Dedifferentiated amniotic fluid mesenchymal stem cell (primary cell): ENCODE measurements at regions not wholly inside any gene's neighbourhood (a gene's known extent, or its start where the extent isn't known, plus 50 kb on each side); places are given as distances from the start of the nearest gene placed in this dataset.

Experiments used
- DNase-seq: peaks from one replicate; pipeline ENCODE4 v3.0.0-alpha.2; 2016; ENCODE audit errors: extremely low spot score

DNA sequence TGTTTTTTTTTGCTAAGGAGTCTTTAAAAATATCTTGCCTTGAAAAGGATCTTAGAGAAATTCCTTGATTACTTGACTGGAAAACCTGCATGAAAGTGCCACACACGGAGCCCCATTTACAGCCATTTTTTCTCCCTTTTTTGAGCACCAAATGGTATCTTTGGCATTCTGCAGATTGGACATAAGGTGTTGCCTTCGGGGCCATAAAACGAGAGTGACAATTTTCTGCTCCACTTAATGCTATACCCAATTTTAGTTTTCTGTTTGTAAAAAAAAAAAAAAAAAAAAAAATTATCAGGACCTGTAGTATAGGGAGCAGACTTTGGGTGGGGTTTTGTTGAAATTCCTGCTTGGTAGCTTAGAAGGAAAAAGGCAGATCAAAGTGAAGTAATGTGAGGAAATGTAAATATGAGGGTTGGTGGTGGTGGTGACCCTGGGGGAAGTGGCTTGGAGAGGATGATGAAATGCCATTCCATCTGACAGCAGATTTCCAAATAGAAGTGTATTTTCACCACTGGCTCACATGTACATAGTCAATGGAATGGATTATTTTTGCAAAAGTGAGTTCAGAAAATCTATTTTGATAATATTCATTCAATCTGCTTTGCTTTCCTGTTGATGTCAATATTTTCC, 212.1 kb upstream of the SOX4 start:
- DNase-seq = peak; percentile 20

DNA sequence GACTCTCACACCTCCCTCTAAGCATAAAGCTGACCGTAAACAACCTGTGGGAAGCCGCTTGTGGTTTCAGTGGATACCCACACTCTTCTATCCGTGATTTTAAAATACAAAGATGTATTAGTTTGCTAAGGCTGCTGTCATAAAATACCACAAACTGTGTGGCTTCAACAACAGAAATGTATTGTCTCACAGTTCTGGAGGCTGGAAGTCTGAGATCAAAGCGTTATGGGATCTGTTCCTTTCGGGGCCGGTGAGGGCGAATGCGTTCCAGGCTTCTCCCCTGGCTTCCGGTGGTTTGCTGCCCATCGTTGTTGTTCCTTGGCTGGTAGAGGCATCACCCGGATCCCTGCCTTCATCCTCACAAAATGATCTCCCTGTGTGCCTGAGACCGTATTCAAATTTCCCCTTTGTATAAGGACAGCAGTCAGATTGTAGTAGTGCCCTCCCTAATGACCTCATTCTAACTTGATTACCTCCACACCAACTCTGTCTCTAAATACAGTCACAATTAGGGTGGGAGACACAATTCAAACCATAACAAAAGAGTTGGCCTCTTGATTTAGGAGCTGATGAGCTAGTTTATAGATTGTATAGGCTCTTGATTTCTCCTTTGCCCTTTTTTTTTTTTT, 210.6 kb upstream of the SOX4 start:
- no peak for DNase-seq

DNA sequence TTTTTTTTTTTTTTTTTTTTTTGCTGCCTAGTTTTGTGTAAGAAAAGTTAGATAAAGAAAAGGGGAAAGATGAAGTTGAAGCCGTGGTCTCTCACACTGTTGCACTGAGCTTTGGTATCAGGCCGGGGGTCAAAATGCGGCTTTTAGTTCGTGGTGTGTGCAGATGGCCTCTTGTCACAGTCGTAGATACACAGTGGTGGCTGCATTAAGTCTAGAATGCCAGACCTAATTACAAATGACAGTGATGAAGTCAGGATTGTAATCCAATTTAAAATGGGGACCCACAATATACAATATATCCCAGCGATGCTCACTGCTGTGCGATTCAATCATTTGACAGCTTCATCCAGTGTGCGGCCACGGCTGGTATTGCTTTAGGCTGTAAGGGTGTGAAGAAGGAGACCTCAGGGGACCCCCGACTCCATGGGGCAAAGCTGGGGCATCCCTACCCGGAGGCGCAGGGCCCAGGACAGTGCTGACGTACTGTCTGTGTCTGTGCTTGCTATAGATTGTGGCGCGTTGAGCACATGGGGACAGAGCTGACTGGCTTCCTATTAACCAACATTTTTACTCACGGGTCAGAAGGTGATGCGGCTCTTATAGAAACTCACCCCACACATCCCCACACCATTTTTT, 210.0 kb upstream of the SOX4 start:
- no peak for DNase-seq

DNA sequence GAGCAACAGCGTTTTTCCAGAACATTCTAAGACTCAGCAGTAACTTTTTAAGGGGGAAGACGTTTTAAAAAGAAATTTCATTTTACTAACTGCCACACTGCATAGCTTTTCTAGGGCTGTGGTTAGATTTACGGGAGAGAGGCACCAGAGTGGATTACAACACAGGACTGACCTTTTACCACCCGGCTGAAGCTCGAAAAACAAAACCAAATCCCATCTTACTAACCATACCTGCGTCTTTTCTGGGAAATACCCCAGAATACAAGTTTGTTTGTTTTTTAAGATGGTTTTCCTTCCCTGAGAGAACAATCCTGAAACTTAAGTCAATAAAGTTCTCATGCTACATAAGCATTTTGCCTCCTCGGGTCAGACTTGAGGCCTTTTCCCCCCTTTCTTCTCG, 209.3 kb upstream of the SOX4 start:
- no peak for DNase-seq

DNA sequence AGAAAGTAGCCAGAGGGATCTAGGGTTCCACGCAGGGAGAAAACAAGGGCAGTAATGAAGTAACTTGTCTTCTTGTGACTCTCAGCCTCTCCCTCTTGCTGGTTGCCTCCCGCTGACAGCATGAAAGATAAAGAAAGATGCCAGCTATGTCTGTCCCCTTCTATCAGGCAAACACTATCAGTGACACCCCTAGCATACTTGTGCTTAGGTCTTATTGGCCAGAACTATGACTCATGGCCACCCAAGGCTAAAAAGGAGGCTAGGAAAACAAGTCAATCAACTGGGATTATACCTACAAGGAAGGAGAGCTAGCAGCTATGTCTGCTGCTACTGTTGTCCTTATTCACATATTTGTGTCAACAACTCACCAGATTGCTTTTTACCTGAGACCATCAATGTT, 206.8 kb upstream of the SOX4 start:
- no peak for DNase-seq

DNA sequence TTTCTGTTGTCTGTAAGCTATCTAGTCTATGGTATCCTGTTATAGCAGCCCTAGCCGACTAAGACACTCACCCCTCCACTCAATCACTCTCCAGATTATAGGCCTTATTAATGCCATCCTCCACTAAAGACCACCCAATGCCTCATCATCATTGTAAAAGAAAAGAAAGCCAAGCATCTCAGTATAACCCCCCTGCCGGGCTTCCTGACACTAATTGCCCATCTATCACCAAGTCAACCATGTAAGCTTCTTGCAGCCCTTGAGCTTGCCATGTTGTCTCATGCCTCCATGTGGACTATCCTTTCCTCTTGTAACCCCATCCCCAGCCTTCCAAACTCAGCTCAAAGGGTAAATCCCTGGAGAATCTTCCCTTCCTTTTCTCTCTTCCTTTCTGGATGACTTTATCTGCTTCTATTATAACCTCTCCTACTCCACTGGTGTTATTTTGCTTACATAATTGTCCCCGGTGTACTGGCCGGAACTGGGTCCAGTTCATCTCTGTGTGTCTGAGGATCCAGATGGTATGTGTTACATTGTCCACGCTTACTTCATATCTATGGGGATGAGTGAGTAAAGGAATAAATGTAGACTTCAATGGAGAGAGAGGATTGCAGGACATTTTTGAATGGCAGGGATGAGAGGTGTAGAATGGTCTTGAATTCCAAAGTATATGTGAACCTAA, 202.9 kb upstream of the SOX4 start:
- DNase-seq = no peak

DNA sequence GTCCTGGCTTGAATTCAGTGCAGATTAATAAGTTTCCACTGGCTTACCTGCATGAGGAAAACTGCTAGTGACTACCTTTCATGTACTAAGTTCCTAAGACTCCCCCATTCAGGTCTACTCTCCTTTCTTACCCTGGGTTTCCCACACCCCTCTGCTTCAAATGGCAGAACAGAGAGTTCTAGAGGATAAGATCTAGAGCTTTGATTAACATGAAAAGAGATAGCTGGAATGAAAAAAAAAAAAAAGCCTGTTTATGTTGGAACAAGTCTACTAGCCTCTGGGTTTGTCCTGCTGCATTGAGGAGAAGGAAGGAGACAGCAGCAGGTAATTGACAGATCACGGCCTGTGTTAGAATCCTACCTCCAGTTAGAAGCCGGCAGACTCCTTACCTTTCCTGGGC, 201.4 kb upstream of the SOX4 start:
- DNase-seq = no peak

DNA sequence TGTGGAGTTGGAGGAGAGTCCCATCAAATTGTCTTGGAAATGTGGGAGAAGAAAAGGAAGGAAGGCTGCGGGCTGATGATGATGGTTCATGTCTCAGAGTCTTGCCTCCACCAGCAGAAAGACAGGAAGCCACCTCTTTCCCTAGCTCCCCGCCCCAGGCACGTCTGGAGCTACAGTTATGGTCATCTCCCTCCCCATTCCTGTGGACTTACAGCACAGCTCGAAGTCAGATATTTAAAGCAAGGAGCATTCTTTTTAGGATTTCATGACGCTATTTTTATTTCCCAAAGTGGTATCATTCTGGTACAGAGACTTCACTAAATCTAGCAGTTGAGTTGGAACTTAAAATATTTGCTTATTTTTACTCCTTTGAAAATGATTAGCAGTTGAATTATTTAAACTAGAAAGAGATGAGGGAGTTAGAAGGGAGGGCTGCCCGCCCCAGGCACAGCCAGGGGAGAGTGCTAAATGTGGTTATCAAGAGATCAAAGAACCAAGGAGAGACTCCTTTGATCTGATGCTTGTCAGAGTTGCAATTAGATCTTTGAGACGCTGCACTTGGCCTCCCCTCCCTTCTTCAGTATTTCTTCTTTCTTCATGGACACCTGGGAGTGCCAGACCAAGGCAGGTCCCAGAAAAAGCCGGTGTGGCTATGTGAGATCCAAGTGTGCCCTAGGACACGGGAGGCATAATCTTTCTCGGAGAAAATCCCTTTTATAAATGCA, 199.9 kb upstream of the SOX4 start:
- no peak for DNase-seq

DNA sequence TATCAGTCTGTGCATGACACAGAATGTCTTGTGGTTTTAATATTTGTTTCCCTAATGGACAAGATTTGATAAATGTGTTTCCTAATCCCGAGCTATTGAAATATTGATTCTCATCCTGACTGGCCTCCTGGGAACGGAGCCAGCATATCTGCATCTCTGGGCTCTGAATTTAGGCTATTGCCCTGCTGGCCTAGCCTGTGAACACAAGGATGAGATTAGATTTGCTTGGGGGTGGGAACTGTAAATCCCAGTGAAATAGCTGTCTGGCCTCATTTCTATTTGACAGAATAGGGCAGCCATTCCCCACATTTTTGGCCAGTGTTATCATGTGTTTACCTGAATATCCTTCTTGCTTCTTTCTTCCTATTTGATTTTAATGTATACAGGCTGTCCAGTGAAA, 198.4 kb upstream of the SOX4 start:
- no peak for DNase-seq

DNA sequence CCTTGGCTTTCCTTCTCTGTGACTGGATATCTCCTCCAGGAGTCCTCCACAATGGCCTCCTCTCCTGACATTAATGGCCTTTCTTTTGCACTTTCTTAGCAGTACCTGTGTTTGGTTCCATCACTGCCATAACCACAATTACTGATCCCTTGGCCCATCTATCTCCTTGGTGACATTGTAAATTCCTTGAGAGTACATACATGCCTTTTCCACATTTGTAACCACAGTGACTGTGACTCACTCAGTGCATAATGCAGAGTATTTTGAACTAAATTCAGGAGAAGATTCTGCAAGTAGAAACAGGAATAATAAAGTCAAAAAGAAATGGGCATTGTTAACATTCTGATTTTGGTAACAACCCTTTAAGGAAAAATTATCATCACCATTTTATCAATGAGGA, 197.2 kb upstream of the SOX4 start:
- DNase-seq = peak; percentile 51

DNA sequence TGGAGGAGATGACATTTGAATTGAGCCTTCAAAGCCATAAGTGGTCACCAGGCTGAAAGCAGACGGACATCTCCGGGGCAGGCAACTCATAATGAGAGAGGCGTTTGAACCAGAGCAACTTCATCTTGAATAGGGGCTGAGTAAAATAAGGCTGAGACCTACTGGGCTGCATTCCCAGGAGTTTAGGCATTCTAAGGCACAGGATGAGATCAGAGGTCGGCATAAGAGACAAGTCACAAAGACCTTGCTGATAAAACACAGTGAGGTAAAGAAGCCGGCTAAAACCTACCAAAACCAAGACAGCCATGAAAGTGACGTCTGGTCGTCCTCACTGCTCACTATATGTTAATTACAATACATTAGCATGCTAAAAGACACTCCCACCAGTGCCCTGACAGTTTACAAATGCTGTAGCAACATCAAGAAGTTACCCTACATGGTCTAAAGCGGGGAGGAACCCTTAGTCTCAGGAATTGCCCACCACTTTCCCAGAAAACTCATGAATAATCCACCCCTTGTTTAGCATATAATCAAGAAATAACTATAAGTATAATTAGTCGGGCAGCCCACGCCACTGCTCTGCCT, 194.7 kb upstream of the SOX4 start:
- no peak for DNase-seq

DNA sequence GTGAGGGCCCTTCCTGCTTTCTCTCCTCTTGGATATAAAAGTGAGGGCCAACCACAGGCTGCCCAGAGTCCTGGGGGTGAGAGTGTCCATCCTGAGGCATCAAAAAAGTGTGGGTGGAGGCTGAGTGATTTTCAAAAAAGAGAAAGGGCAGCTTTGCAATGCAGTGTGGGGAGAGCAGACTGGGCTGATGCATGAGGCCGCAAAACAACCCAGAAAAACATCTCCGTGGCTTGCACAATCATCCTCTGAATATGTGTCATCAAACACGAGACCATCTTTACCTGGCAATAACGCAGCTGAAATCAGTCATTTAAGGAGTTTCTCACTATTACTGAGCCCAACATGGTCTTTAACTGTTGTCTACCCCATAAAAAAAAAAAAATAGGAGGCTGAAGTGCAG, 191.2 kb upstream of the SOX4 start:
- peak; percentile 57 for DNase-seq

DNA sequence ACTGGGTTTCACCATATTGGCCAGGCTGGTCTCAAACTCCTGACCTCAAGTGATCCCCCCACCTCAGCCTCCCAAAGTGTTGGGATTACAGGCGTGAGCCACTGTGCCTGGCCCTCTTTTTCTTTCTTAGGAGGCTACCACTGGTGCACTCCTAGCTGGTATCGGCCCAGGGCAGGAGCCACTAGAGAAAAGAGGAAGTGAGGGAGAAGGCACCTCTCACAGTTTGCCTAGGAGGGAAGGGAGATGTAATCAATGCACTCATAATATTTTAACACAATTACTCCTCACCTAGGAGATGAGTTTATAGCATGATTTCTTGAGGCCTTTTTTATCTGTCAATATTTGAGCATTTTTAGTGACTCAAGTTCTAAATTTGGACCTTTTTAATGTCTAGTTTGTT, 189.0 kb upstream of the SOX4 start:
- DNase-seq = no peak

DNA sequence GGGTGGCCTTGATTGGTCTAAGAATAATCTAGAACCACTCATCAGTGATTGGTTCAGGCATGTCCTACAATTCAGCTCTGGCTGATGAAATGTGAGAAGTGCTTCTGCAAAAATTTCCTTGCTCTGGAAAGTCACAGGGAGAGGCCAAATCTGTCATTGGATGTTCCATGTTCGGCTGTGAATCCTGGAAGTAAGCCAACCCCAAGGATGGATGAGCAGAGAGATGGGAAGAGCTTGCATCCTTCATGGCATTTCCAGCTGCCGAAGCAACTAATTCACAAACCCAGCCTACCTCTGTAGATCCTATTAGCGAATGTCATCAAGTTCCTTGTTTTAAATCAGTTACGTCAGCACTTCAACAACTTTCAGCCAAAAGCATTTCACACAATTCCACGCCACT, 187.2 kb upstream of the SOX4 start:
- no peak for DNase-seq

DNA sequence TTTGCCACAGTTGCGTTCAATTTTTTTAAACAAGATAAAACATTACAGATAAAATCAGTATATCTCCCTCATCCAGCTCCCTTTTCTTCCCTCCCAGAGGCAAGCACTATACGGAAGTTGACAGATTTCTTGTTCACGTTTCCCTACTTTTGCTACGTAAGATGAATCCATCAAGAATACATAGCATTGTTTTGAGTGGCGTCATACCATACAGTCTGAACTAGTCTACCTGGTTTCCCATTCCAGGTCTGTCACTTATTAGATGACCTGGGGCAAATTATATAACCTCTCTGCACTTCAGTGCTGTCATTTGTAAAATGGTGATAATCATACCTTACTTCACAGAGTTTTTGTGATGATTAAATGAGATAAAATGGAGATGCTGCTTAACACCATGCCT, 184.3 kb upstream of the SOX4 start:
- no peak for DNase-seq

DNA sequence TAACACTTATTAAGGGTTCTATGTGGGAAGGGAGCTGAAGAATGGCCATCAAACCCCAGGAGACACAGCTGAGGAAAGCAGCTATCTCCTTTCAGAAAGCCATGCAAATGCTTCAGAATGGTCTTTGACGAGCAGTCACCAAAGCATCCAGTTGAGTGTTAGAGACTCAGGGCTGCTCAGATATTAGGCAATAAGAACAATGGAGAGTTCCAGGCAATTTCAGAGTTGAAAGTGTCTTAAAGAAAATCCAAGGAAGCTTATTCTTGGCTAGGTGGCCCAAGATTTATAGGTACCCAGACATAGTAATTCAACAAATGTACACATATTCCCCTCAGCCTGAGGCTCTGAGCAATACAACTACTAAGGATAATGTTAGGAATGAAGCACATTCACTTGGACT, 180.1 kb upstream of the SOX4 start:
- no peak for DNase-seq

DNA sequence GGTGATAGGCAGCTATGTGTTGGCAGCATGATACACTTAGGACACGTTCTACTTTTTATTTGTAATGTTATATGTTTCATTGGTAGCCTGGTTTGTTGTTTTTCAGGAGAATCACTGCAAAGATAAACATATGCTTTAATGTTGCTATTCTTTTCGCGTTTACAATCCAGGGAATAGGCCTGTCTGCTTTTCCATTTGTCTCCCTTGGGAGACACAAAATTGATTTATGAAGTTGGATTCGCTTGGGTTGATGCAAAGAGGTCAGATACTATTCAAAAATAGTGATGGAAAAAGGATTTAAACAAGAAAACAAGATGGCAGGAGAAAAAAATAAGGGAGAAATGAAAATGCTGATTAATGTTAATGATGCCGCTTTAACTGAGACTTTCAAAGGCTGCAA, 179.5 kb upstream of the SOX4 start:
- no peak for DNase-seq

DNA sequence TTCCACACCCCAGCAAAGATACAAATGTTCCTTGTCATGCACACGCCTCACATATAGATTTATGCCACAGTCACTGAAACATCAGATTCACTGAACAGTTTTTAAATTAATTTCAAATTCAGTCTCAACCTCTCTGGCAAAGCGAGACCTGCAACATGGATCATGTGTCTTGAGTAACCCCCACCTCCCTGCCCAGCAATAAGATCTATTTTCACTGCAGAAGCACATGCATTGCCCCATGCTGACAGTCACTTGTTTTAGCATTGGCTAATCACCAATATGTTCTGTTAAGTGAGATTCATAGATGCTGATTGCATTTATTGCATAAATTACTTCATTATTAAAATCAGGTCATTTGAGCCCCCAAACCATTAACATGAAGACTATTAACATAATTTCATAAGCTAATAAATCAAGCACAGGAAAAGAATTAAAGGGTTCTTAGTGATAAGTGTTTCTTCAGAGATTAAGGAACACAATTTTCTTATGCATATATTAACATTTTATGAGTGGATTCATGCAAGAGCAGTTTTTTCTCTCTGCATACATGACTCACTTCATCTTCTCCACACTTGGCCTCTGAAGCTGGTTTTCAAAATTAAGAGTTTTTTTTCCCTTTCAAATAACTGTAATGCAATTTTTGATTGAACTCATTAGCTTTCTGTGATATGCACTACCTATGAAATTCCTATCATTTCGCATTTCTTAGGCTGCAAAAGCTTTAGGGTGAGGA, 173.2 kb upstream of the SOX4 start:
- no peak for DNase-seq

DNA sequence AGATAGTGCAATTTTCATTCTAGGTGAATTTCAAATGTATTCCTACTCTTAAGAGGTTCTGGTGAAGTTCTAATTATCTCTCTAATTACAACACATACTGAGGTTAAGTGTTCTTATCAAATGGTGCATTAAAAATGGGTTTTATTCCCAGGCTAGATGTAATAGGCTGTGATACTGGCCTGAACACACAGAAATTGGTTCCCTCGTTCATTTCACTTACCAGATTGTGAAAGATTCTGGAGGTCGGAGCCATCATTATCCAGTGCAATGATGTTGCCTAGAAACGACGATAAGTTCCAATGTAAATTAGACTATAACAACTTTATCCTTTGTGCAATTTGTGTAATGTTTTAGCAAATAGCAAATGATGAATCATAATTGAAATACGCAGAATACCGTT, 172.6 kb upstream of the SOX4 start:
- DNase-seq = no peak

DNA sequence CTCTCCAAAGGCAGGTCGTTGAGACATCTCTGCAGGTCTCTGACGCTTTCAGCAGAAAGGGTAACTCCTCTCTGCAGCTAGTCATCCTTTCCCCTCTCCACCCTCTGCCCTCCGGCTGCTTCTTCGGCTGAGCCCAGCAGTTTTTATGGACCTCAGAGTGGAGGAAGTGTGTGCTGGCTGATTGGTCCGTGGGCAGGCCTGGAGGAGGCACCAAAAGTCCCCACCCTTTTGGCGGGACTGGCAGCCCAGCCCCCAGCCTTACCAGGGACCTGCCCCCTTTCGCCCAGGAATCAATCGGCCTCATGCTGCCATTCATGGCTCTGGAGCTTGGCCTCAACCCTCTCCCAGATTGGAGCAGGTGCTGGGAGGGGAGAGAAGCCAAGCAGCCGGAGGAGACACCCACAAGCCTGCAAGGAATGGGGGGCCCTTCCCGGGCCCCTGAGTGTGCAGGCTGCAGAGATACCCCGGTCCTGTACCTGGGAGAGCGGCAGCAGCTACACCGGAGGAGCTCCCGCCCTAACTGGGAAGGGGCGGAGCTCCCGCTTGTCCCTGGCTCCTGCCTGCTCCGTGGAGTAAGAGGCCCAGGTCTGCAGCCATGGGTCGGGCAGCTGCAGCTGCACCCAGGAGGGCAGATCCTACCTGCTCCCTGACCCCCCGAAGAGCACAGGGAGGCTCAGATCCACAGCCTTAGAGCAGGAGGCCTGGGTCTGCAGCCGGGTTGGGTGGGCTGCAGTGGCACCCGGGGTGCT, 170.3 kb upstream of the SOX4 start:
- DNase-seq = no peak
